ENCODE measurements at regions not wholly inside any gene's neighbourhood (a gene's known extent, or its start where the extent isn't known, plus 50 kb on each side); places are given as distances from the start of the nearest gene placed in this dataset.
"Not testable (repeated sequence)": the region's sequence is repeated elsewhere in the genome, so short reads cannot be mapped to it uniquely, and the experiment has no call there.

GRCh38 chr4:28296239-28296638 lies 1435.6 kb downstream of the STIM2 start:
- in situ Hi-C loops (cut with HindIII; ENCODE audit: low sequenced_read_pairs): no loop called here
- H3K4me3 ChIP-seq (ENCODE audit: low read depth, low read length): no peak overlapping the region
- TF ChIP-seq, protein P1, sequence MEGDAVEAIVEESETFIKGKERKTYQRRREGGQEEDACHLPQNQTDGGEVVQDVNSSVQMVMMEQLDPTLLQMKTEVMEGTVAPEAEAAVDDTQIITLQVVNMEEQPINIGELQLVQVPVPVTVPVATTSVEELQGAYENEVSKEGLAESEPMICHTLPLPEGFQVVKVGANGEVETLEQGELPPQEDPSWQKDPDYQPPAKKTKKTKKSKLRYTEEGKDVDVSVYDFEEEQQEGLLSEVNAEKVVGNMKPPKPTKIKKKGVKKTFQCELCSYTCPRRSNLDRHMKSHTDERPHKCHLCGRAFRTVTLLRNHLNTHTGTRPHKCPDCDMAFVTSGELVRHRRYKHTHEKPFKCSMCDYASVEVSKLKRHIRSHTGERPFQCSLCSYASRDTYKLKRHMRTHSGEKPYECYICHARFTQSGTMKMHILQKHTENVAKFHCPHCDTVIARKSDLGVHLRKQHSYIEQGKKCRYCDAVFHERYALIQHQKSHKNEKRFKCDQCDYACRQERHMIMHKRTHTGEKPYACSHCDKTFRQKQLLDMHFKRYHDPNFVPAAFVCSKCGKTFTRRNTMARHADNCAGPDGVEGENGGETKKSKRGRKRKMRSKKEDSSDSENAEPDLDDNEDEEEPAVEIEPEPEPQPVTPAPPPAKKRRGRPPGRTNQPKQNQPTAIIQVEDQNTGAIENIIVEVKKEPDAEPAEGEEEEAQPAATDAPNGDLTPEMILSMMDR (IDR thresholded peaks at IDR 0.05; ENCODE audit: low read depth, low read length, missing control alignments): no peak
- DNase-seq (ENCODE audit: low read depth): no peak

GRCh38 chr4:28310926-28311325 lies 1450.3 kb downstream of the STIM2 start:
- no peak for DNase-seq (ENCODE audit: low read depth)
- TF ChIP-seq, protein P1 (IDR thresholded peaks at IDR 0.05; ENCODE audit: low read depth, low read length, missing control alignments): no peak
- in situ Hi-C loops (cut with HindIII; ENCODE audit: low sequenced_read_pairs): no loop called here
- H3K4me3 ChIP-seq (ENCODE audit: low read depth, low read length): no peak overlapping the region

DNA sequence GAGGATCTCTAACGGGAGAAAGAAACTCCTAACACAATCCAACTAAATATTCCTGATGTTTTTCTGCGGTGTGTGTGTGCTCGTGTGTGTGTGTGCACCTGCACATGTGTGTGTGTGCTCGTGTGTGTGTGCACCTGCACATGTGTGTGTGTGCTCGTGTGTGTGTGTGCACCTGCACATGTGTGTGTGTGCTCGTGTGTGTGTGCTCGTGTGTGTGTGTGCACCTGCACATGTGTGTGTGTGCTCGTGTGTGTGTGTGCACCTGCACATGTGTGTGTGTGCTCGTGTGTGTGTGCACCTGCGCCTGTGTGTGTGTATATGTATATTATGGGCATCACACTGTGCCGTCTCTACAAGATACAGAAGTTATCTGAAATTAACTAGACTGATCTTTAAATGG lies 1451.9 kb downstream of the STIM2 start:
- DNase-seq (ENCODE audit: low read depth); in situ Hi-C loops (cut with HindIII; ENCODE audit: low sequenced_read_pairs); H3K4me3 ChIP-seq (ENCODE audit: low read depth, low read length): not testable (repeated sequence)

DNA sequence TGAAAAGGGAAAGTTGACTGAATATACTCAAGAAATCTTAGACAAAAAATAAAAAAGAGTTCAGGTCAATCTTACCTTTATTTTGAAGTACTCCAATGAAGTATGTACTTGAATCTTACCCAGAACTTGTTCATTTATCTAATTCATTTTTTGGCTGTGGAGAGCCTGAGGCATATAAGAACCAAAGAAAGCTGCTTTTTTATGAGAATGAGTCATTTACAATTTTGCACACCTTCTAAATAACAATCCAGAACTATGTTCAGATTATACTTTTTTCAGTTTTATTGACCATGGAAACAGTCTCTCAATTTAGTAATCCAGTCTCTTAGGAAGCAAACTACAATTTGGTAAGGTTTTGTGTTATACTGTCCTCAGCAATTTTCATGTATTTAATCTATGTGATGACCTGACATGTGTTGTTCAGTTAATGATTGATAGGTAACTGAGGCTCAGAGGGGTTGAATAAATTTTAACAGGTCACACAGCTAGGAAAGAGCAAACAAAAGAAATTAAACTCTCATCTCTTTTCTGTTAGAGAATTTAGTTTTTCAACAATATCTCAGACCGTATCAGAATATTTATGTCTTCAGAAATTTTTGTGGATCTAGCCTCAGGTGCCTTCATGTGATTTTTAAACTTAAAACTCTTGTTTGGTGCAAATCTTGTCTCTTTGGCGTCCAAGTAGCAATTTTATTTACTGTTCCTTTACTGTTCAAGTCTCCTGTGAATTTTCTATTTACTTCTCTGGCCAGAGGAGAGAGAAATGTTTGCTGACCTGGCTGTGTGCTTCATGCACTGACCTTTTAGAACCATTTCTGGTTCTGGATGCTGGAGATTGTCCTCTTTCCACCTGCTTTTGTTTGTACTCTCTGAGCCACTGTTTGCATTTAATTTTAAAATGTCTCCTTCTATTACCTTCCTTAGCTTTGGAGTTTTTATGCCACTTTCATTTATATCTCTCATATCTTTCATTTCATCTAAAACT lies 1453.4 kb downstream of the STIM2 start:
- in situ Hi-C loops (cut with HindIII; ENCODE audit: low sequenced_read_pairs): no loop called here
- no peak overlapping the region for H3K4me3 ChIP-seq (ENCODE audit: low read depth, low read length)
- TF ChIP-seq, protein P1 (IDR thresholded peaks at IDR 0.05; ENCODE audit: low read depth, low read length, missing control alignments): no peak
- no peak for DNase-seq (ENCODE audit: low read depth)

DNA sequence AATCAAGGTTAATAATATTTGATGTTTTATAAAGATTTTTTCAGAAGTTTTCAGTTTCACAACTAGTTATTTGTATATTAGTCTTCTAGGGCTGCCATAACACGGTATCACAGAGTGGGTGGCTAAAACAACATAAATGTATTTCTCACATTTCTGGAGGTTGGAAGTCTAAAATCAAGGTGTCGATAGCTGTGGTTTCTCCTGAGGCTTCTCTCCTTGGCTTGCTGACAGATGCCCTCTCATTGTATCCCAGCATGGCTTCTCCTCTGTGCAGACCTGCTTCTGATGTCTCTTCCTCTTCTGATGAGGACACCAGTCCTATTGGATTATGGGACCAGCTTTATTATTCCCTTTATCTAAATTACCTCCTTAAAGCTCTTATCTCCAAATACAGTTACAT lies 1456.6 kb downstream of the STIM2 start:
- no peak for DNase-seq (ENCODE audit: low read depth)
- in situ Hi-C loops (cut with HindIII; ENCODE audit: low sequenced_read_pairs): no loop called here
- TF ChIP-seq, protein P1 (IDR thresholded peaks at IDR 0.05; ENCODE audit: low read depth, low read length, missing control alignments): no peak
- no peak overlapping the region for H3K4me3 ChIP-seq (ENCODE audit: low read depth, low read length)

- DNase-seq (ENCODE audit: low read depth): no peak
- in situ Hi-C loops (cut with HindIII; ENCODE audit: low sequenced_read_pairs): no loop called here
Measured at GRCh38 chr4:28334249-28334648, 1473.6 kb downstream of the STIM2 start.

DNA sequence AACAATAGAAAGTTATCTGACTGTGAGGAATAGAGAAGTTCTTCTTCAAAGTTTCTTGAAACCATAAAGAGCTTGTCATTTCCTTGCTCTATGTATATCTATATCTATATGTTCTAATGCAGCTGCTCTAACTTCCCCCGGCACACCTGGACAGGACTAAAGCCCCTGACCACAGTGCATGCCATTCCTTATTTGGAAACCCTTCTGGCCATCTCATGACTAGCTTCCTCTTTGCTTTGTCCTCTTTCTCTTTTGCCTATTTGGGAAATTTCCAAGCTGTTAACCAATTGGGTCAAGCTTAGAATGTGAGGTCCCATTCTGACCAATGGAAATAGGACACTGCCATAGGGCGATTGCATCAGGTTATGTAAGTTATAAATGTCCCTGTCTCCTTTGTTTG lies 1481.1 kb downstream of the STIM2 start:
- DNase-seq (ENCODE audit: low read depth): no peak
- in situ Hi-C loops (cut with HindIII; ENCODE audit: low sequenced_read_pairs): no loop called here
- H3K4me3 ChIP-seq (ENCODE audit: low read depth, low read length): no peak overlapping the region
- TF ChIP-seq, protein P1 (IDR thresholded peaks at IDR 0.05; ENCODE audit: low read depth, low read length, missing control alignments): no peak

More at GRCh38 chr4:28334249-28334648, 1473.6 kb downstream of the STIM2 start:
- TF ChIP-seq, protein P1 (IDR thresholded peaks at IDR 0.05; ENCODE audit: low read depth, low read length, missing control alignments): no peak
- no peak overlapping the region for H3K4me3 ChIP-seq (ENCODE audit: low read depth, low read length)

Data from astrocyte of the cerebellum (primary cell).